ENCODE measurements at regions not wholly inside any gene's neighbourhood (a gene's known extent, or its start where the extent isn't known, plus 50 kb on each side); places are given as distances from the start of the nearest gene placed in this dataset.

- TF ChIP-seq CTCF (IDR thresholded peaks at IDR 0.05; ENCODE audit: low read depth, low read length, missing input control) (no peak), ZBTB33 (IDR thresholded peaks at IDR 0.05) (no peak), GABPA (IDR thresholded peaks at IDR 0.05 in 1 of 2, conservative IDR thresholded peaks at IDR 0.05 in 1 of 2) (no peak)
Measured at GRCh38 chr1:38242506-38242905, 195.9 kb upstream of the POU3F1 start (continued).

- Histone ChIP-seq H3K27ac (ENCODE audit: low read depth in 1 of 2, low read length in 2 of 2) (no peak overlapping the region), H3K9ac (ENCODE audit: low read depth in 1 of 2, low read length in 2 of 2) (no peak overlapping the region), H3K4me3 (ENCODE audit: low read depth in 1 of 3, low read length in 3 of 3) (no peak overlapping the region), H3K4me1 (ENCODE audit: control insufficient read depth in 4 of 4, insufficient read depth in 4 of 4, low read length in 3 of 4) (peaks cover 0 to 4% (median 3%) of the 10 kb centered on the region in 4 donors), H3K36me3 (ENCODE audit: control insufficient read depth in 4 of 4, insufficient read depth in 3 of 4, low read depth in 1 of 4, low read length in 3 of 4) (no peaks in the 10 kb centered on the region), H3K9me3 (ENCODE audit: control insufficient read depth in 4 of 4, low read length in 3 of 4) (no peaks in the 10 kb centered on the region), H3K27me3 (ENCODE audit: control insufficient read depth in 4 of 4, insufficient read depth in 4 of 4, low read length in 3 of 4) (no peaks in the 10 kb centered on the region)
- DNase-seq (ENCODE audit: low spot score): no peak
- WGBS: 88% methylated on average over 6 of the region's 6 CpGs
- TF ChIP-seq RAD21 (IDR thresholded peaks at IDR 0.05) (no peak), TAF1 (conservative IDR thresholded peaks at IDR 0.05) (no peak), NR2F2 (IDR thresholded peaks at IDR 0.05) (no peak), HNF4A (conservative IDR thresholded peaks at IDR 0.05) (no peak), REST (IDR thresholded peaks at IDR 0.05) (no peak), FOXA1 (IDR thresholded peaks at IDR 0.05) (no peak), SP1 (IDR thresholded peaks at IDR 0.05) (no peak), EGR1 (IDR thresholded peaks at IDR 0.05; ENCODE audit: low read depth in 2 of 2) (no peak)
Measured at GRCh38 chr1:38241594-38242334, 195.2 kb upstream of the POU3F1 start.

GRCh38 chr1:38240618-38241017 is 194.0 kb upstream of the POU3F1 start:
- H3K36me3 ChIP-seq (ENCODE audit: control insufficient read depth in 4 of 4, insufficient read depth in 3 of 4, low read depth in 1 of 4, low read length in 3 of 4): no peaks in the 10 kb centered on the region
- H3K4me1 ChIP-seq (ENCODE audit: control insufficient read depth in 4 of 4, insufficient read depth in 4 of 4, low read length in 3 of 4): no peaks in the 10 kb centered on the region
- no peak for DNase-seq (ENCODE audit: low spot score)
- H3K9ac ChIP-seq (ENCODE audit: low read depth in 1 of 2, low read length in 2 of 2): no peak overlapping the region
- 94% methylated on average over 2 of the region's 2 CpGs for WGBS
- H3K27ac ChIP-seq (ENCODE audit: low read depth in 1 of 2, low read length in 2 of 2): no peak overlapping the region
- no peaks in the 10 kb centered on the region for H3K9me3 ChIP-seq (ENCODE audit: control insufficient read depth in 4 of 4, low read length in 3 of 4)
- no peaks in the 10 kb centered on the region for H3K27me3 ChIP-seq (ENCODE audit: control insufficient read depth in 4 of 4, insufficient read depth in 4 of 4, low read length in 3 of 4)
- no peak overlapping the region for H3K4me3 ChIP-seq (ENCODE audit: low read depth in 1 of 3, low read length in 3 of 3)
- TF ChIP-seq ATF3 (IDR thresholded peaks at IDR 0.05) (no peak), NR2F2 (IDR thresholded peaks at IDR 0.05) (no peak), REST (IDR thresholded peaks at IDR 0.05) (no peak), CTCF (IDR thresholded peaks at IDR 0.05; ENCODE audit: low read depth, low read length, missing input control) (no peak), SP1 (IDR thresholded peaks at IDR 0.05) (no peak), MAX (IDR thresholded peaks at IDR 0.05) (no peak), YY1 (IDR thresholded peaks at IDR 0.05) (no peak), HNF4A (conservative IDR thresholded peaks at IDR 0.05) (no peak), RAD21 (IDR thresholded peaks at IDR 0.05) (no peak), GABPA (IDR thresholded peaks at IDR 0.05 in 1 of 2, conservative IDR thresholded peaks at IDR 0.05 in 1 of 2) (no peak), TAF1 (conservative IDR thresholded peaks at IDR 0.05) (no peak)

All from liver (tissue), 8 donors.